Stimulated activated CD4-positive, alpha-beta T cell treated with anti-CD3 and anti-CD28 coated beads, Interleukin-4, amount 100 ng/mL, for 1 hour (primary cell): ENCODE measurements at regions not wholly inside any gene's neighbourhood (a gene's known extent, or its start where the extent isn't known, plus 50 kb on each side); places are given as distances from the start of the nearest gene placed in this dataset.

Experiments
- DNase-seq: peaks from one replicate; pipeline ENCODE4 v3.0.0-alpha.2; 2020

DNA sequence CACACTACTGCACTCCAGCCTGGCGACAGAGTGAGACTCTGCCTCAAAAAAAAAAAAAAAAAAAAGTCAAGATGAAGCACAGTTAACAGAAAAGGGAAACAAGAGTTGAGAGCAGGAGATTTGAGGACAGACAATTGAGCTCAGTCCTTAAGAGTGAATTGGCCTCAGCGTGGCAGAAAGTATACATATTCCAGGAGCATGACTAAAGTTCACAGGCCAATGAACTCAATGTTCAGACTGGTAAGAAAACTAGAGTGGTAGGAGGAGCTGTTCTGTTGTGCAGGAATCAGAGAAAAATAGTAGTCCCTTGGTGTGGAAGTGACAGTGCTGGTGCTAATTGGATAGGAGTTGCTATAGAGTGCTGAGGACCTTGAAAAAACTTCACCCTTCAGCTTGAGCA, 60.0 kb downstream of the NRN1 start:
- no peak for DNase-seq

- DNase-seq: no peak
Observed at GRCh38 chr6:5946181-5946580, 60.5 kb downstream of the NRN1 start.

DNA sequence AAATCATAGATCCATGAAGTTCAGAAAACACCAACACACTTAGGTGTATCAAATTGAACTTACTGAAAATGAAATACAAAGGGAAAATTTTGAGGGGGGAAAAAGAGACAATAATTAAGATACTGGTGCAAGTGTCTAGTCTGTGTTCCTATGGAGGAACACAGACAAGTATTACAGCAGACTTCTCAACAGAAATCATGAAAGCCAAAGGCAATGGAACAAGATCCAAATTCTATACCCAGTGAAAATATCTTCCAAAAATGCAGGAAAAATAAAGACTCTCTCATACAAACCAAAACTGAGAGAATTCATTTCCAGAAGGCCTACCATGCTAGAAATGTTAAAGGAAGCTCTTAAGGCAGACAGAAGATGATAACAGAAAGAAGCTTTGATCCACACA, 63.1 kb downstream of the NRN1 start:
- DNase-seq: no peak

- DNase-seq: no peak
Observed at GRCh38 chr6:5942591-5942990, 64.1 kb downstream of the NRN1 start.

DNA sequence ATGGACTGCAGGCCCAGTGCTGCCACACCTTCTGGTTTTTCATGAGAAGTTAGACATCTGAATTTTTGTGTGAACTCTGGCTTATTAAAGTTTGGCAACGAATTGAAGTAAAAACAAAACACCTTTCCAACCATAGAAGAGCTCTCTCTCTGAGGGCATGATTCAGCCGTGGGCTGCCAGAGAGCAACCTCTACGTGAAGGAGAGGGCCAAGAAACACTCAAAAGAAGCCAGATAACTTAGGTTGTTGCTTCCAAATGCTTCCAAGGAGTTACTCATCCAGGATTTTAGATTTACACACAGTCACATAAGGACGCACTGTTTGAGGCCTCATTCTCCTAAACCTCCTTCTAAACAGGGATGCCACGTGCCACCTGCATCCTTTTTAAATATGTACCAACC, 65.5 kb downstream of the NRN1 start:
- no peak for DNase-seq

DNA sequence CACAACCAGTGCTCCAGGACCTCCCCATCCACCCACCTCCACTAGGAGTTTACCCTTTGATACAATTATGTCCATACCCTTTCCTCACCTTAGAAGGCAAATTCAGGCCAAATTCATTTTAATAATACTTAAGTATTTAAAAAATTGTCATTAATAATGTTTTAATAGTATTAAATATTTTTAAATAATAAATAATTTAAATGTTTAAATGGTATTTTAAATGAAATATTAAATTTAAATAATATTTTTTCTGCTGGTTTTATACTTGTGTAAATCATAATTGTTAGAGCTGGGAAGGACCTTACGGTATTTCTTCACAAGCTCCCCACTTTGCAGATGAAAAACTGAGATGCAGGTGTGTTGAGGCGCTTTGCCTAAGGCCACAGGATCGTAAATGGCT, 67.8 kb downstream of the NRN1 start:
- no peak for DNase-seq

DNA sequence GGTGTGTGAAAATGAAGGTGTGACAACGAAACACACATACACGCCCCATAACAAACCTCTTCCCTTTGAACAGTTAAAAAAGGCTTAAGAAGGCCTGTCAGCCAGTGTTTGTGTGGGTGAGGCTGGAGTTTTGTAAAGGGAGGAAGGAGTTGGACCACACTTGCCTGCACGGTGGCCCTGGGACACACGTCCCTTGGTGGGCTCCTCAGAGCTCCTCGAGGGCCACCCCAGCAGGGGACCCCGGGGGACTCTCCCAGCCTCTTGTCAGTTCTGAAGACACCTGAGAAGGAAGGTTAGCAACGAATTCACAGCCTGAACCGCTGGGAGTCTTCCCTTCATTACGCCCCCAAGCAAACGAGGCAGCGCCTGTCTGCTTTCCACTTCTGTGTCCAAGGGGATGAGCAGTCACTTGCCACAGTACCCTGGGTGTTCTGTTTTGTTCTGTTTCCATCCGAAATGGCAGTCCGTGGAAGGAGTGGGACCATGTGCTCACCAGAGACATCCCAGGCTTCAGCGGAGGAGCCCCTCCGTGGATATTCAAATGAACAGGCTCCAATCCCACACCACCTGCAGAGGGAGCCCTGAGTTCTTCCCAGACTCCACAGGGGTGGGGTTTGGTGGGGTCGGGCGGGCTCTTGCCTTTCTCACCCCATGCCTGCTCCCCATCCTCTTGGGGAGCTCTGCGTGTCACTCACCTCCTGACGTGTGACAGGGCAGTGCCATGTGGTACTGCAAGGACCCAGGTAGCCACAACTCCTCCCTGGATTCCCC, 68.6 kb downstream of the NRN1 start:
- DNase-seq: no peak

DNA sequence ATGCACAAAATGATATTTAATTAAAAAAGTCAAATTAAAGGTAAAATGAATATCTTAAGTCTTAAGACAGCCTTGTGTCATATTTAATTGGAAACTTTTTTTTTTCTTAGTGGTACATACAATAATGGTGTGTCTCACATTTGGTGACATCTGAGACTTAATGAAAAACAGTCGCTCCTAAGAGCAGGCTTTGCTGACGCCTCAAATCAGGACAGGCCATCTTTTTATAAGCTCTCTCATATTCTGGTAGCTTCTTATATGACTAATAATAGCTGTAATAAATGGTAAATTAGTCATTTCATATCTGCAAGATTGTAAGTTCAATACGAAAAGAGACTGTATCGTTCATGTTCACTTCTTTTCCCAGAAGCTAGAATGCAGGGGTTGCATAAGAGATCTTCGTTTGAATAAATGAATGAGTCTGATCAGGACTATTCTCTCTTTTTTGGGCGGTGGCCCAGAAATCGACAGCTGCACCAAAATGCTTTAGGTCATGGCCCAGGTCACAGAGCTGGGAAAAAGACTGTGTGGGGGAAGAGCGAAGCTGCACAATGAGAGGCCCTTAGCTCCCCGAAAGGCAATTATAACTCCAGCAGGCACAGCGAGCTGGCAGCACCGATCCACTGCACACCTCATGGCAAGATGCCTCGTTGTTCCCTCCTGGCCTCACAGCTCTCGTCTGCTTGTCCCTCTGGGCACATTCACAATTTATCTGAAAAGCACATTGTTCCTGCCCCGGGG, 69.4 kb downstream of the NRN1 start:
- DNase-seq: no peak

- no peak for DNase-seq
Observed at GRCh38 chr6:5936631-5937030, 70.1 kb downstream of the NRN1 start.

- DNase-seq: no peak
Observed at GRCh38 chr6:5936140-5936539, 70.6 kb downstream of the NRN1 start.

DNA sequence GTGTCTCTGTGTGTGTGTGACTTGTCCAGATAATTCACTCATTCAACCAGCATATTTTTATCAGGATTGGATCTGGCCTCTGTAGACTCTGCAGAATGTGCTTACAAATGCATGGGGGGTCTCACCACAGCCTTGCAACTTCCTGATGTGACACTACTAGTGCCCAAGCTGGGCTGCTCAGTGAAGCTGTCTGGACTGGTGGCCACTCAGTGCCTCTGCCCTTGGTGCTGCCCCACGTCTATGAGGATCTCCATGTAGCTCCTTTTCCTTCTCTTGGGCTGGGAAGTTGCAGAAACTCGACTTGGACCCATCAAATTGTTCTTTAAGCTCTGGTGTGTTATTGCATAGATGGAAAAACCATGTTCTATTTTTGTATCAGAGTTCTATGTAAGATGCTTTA, 75.8 kb downstream of the NRN1 start:
- no peak for DNase-seq

DNA sequence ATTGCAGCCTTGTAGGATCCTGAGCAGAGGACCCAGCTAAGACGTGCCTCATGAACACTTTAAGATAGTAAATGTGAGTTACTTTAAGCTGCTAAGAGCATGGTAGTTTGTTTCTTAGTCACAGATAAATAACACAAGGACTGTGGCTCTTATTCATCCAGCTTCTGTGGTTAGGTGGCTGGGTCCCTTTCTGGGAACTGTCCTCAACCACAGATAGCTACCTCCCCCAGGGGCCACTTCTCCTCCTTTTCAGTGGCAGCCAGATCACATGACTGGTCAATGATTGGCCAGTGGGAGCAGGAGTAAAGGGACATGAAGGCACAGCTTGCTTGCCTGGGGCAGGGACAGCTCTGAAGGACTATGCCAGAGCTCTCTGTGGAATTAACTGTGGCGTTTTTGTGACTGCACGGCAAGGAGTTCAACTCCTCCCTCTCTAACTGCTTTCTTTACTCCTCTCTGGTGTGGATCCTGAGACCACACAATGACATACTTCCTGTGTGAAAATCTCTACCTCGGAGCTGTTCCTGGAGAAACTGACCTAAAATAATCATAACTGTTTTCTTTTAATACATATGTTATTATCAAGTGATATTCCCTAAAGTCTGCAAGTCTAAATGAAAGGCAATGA, 76.5 kb downstream of the NRN1 start:
- no peak for DNase-seq

GRCh38 chr6:5923840-5924239, 82.9 kb downstream of the NRN1 start:
- no peak for DNase-seq

DNA sequence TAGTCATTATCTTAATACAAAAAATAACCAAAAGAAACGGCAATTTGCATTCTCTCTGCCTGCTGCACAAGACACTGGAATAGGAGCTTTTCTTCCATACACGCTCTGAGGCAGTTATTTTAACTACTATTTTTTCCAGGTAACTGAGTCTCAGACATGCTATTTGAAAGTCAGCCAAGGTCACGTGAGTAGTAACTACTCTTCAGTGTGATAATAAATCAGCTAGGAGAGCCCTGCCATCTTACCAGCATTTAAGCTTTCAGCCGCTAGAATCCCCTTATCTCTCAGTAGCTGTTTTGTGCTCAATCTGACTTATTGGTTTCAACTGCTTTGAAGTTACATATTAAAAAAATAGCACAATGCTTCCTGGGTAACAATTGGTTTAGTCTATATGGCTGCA, 84.5 kb downstream of the NRN1 start:
- no peak for DNase-seq

GRCh38 chr6:5909721-5910120, 97.0 kb downstream of the NRN1 start:
- DNase-seq: no peak

DNA sequence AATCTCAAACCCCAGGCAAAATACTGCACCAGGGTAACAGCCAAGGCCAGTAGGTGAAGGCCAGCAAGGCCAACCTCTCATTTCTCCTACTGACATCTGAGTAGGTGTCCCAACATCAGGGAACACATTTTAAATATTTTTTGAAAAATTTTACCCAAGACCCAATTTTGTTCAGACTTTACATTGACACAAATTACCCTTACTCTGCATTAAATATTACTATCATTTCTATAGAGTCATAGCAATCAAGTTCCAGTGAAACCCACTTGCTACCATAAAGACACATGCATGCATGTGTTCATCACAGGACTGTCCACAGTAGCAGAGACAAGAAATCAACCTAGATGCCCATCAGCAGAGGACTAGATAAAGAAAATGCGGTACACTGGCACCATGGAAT, 99.9 kb downstream of the NRN1 start:
- DNase-seq: no peak

DNA sequence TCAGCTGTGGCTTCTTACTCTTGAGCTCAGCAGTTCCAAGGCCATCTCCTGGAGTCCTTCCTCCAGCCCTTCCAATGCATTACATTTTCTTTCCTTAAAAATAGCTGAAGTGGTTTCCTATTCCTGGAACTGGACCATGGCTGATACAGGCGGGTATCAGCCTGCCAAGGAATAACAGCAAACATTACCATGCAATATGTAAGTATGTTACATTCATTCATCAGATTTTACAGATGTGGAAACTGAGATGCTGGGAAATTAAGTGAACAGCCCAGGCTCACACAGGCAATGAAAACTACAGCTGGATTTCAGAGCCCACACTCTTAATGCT, 100.4 kb downstream of the NRN1 start:
- no peak for DNase-seq

DNA sequence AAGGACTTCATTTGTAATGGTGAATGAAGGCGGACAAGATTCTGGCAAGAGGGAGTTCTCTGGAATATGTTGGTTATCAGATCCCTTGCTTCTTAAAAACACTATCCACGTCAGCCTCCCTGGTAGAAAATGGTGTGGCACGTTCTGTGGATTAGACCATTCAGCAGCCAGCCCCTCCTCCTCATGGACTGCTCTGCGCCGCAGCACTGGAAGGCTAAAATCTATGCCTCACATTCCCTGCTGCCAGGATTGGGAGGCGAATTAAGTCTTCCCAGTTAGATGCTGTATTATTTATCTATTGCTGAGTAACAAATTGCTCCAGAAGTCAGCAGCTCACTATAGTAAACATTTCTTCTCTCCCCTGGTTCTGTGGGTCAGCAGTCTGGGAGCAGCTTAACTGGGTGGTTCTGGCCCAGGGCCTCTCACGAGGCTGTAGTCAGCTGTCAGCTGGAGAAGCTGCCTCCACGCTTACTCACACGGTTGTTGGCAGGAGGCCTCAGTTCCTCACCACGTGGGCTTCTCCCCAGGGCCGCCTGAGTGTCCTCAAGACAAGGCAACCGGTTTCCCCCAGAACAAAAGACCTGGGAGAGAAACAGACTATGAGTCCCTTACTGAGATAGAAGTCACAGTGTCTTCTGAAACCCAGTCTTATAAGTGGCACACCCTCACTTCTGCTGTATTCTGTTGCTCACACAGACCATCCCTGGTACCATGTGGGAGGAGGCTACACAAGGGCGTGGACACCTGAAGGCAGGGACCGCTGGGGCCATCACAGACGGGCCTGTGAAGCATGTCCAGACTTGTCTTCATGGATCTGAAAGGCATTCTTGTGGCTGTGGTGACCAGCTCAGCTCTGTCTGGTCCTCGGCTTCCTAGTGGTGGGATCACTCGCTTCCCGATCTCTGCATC, 101.0 kb downstream of the NRN1 start:
- no peak for DNase-seq

- DNase-seq: no peak
Observed at GRCh38 chr6:5904532-5904931, 102.2 kb downstream of the NRN1 start.

GRCh38 chr6:5899216-5900045, 107.3 kb downstream of the NRN1 start:
- no peak for DNase-seq

DNA sequence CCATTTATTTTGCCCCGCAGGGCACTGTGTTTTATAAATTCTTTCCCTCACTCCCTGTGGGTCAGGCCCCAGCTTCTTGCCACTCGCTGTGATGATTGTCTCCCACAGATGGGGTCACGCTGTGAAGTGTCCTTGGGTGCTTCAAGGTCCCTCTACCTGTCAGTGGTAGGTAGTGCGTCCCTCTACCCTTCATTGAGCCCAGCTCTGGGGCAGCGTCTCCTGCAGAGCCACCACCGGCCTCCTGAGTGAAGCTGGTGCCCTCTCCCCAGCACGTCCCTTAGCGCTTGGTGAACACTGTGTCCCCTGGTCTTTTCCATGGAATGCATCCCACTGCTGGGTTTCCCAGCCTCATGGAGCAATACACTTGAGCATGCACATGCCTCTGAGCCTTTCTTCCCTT, 108.2 kb downstream of the NRN1 start:
- no peak for DNase-seq

DNA sequence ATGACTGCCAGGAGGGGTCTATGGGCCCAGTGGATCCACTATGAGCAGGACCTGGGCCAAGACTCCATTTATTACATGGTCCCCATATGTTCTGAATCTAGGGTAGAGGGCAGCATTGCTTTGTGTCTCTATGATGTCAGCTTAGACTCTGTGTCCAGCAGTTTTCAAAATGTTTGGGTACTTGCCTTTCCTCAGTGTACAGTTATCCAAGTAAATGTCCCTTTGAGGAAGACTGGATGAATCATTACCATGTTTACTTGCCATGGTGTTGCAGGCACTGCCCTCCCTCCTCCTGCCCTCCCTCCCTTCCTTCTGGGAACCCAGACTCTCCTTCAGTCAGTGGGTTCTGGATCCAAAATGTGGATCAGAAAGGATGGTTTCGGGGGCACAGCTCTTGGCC, 108.6 kb downstream of the NRN1 start:
- no peak for DNase-seq
